Left renal pelvis (tissue), 4 donors: ENCODE measurements at regions not wholly inside any gene's neighbourhood (a gene's known extent, or its start where the extent isn't known, plus 50 kb on each side); places are given as distances from the start of the nearest gene placed in this dataset.

Experiments used
- DNase-seq, 4 donors: peaks; one replicate each; pipeline ENCODE4 v3.0.0-alpha.2; 2013; ENCODE audit warnings: low read depth in 4 of 4, low spot score in 3 of 4

- DNase-seq = no peak
These were observed 137.0 kb downstream of the PLPP3 start for GRCh38 chr1:56442290-56442877.

GRCh38 chr1:56441601-56442000, 137.8 kb downstream of the PLPP3 start:
- no peak for DNase-seq

DNA sequence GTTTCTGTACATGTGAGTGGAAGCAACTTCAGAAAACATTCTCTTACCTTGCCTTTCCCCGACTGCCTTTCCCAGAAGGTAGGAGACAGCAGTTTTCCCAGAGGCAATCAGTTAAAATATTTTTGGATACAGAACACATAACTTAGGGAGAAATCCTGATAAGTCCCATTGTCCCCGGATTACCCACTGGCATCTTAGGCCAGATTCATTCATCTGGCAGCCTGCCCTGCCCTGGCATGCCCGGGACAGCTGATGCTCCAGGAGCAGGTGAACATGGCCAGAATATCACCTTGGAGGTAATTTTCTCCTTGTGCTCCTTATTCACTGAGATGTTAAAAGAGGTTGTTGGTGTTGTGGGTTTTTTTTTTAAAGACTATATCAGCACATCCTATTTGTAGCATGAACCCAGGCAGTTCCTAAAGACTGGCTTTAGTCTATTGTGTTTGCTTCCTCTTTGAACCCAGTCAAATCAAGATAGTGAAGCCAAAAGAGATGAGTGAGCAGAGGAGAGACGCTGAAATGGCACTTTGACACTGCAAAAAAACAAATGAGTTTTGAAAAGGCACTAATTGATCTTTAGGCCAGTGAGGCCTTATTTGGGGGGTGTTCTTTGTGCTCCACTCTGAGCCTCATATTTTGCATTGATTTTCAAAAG, 139.6 kb downstream of the PLPP3 start:
- no peak for DNase-seq

DNA sequence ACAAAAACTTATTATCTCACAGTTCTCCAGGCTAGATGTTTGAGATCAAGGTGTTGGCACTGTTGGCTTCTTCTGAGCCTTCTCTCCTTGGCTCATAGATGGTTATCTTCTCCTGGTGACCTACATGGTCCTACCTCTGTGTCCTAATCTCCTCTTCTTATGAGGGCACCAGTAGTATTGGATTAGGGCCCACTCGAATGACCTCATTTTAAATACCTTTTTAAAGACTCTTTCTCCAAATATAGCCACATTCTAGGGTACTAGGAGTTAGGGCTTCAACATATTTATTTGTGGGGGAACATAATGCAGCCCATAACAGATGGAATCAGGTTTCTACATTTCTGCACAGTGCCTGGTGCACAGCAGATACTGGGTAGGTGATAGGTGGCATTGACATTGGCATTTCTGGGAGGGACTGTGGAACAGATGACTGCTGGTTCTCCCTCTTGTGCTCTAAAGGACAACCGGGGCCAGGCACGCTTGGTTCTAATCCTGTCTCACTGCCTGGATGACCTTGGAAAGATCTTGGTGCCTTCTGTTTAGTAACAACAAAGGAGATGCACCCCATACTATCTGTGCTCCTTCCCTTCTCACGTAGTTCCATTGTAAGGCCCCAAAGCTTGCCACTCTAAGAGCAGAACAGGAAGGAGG, 140.3 kb downstream of the PLPP3 start:
- no peak for DNase-seq

DNA sequence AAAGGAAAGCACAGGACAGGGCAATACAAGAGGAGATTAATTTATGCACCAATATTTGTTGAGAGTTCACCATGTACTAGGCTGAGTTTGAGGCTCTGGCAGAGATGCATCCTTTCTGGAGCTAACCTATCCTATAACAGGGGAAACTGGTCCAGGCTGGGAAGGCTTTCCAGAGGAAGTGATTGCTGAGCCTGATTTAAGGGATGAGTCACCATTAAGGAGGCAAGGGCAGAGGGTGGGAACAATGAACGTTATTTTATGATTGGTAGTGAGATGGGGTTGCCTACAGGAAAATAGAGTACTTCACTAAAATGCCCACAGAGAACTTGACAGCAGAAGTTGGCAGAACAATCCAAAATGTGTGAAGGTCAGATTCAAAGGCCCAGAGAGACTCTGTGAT, 141.4 kb downstream of the PLPP3 start:
- no peak for DNase-seq

- no peak for DNase-seq
These were observed 142.4 kb downstream of the PLPP3 start for GRCh38 chr1:56436912-56437417.

DNA sequence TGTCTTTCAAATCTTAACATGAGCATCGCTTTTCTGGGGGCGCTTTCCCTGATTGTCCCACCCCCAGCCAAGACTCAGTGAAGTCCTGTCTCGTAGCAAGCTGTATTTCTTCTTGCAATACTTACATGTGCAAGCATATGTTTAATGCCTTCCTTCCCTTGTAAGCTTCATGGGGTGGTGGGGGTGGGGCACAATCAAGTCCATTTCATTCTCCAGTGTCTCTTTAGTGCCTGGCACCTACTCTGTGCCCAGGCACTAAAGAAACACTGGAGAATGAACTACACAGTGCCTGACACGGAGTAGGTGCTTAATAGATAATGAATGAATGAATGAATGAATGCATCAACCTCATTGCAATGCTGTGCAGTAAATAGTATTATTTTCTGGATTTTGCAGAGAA, 143.1 kb downstream of the PLPP3 start:
- DNase-seq = no peak

DNA sequence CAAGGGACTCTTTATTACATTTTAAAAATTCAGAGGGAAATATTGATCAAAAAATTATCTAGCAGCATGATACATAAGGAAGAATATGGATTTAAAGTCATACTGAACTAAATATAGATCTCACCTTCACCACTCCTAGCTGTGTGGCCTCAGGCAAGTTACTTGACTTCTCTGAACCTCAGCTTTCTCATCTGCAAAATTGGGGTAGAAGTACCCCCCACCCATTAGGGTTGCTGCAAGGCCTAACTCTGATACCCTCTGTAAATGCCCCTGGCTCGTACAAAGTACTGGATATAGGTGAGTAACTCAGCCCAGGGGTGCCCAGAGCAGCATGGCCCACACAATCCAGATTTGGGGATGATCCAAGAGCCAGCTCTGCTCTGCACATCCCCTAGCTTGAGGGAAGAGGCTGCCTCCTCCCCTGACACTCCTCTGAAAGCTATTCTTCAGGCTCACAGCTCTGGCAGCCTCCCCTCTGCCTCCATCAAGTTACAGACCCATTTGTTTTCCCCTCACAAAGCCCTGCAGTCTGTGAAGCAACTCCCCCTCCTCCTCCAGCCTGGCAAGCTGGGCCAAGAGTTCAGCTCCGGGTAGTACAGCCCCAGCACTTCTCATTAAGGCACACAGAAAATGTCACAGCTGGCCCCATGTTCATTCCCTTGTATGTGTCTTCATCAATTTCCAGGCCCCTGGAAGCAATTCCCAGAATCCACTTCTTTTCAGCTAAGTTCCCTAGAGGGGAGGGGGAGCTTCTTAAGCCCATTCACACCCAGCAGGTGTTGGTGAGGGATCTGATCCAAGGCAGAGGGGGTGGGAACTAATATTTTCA, 143.7 kb downstream of the PLPP3 start:
- DNase-seq = no peak

DNA sequence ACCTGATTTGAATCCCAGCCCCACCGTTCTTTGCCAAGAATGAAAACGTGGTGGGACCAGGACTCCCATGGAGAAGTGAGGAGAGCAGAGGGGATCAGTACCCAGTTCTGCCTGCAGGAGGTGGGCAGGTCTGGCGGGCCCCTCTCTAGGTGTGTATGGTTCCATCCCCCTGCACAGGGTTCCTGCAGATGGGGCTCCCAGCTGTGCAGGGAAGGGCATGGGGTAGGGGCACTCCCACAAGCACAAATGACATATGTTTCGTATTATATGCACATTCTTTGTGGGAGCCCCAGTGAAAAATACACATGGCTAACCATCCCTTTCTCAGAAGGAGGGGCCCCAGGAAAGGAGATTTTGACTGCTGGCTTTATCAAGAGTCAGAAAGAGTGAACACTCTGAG, 144.6 kb downstream of the PLPP3 start:
- DNase-seq = no peak

DNA sequence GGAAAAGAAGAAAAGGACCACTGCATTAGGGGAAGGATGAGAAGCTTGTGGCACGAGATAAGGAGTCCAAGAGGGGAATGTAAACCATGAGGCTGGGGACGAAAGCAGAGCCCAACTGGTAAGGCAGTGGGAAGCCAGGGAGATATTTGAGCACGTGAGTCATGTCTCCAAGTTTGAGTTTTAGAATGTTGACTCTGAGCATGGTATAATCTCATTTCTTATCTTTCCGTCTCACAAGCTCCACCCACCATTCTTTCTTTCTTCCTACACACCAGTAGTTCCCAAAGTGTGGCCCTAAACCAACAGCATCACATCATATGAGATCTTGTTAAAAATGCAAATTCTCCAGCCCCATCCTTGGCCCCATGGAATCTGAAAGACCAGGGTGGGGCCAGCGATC, 145.3 kb downstream of the PLPP3 start:
- DNase-seq = no peak

GRCh38 chr1:56433056-56433577, 146.2 kb downstream of the PLPP3 start:
- no peak for DNase-seq

DNA sequence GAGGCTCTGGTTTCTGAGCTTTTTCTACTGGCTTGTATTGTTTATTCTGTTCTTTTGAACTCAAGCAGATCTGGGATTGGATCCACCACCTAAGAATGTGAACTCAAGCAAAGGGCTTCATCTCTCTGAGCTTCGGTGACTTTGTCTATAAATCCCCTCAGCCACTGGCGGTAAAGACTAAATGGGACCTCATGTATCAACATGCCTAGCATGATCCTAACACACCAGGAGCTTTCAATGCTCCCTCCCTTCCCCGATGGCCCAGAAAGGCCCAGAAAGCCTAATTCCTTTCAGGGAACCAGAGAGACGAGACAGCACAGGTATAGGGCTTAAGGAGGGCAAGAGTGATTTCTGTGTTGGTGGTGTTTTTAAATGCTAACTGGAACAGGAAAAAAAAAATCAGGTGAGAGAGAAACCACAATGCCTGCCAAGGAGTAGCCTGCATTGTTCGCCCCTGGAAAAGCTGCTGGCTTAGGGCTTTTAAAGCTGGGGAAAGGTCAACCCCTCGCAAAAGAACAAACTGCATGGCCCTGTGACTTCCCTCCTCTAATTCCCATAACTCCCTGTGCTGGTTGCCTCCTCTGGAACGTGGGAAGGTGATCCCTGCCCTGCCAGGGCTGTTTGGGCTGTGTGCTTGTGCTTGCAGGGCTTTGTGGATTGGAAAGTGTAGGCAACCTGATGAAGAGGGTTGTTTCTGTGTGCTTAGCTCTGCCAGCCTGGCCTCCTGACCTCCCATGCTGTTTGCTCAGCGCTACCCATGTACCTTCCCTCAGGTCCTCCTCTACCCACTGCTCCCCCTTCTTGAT, 147.0 kb downstream of the PLPP3 start:
- DNase-seq = no peak

DNA sequence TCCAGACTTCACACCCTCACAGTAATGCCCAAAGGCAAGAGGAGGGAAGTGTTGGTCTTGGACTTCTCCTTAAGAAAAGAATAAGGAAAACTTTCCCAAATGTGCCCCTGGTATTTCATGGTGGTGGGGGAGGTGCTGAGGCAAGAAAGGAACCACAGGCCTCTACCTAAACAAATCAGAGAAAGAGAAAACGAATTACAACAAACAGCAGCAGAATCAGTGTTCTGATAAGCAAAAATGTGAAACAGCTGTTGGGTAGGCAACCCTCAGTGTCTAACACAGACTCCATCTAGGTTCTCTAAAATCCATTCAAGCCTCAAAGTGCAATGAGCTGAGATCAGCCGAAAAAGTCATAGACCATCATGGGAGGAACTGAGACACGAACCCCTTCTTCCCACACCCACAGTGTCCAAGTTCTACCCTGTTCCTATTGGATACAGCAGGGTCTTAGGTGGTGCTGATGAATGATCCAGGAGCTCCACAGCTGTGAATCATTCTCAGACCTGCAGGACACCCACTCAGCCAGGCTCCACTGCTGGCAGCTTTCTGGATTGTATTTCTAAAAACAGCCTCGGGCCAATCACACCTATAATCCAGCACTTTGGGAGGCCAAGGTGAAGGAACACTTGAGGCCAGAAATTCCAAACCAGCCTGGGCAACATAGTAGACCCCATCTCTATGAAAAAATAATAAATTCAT, 149.1 kb downstream of the PLPP3 start:
- no peak for DNase-seq

DNA sequence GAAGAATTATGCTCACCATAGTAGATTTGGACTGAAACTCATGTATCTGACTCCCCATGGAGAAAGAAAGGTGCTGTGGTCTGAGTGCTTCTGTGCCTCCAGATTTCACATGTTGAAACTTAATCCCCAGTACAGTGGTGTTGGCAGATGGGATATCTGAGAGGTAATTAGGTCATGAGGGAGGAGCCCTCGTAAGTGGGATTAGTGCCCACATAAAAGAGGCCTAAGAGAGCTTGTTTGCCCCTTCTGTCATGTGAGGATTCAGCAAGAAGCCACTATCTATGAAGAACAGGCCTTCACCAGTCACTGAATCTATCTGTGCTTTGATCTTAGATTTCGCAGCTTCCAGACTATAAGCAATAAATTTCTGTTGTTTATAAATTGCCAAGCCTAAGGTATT, 150.1 kb downstream of the PLPP3 start:
- DNase-seq = no peak

DNA sequence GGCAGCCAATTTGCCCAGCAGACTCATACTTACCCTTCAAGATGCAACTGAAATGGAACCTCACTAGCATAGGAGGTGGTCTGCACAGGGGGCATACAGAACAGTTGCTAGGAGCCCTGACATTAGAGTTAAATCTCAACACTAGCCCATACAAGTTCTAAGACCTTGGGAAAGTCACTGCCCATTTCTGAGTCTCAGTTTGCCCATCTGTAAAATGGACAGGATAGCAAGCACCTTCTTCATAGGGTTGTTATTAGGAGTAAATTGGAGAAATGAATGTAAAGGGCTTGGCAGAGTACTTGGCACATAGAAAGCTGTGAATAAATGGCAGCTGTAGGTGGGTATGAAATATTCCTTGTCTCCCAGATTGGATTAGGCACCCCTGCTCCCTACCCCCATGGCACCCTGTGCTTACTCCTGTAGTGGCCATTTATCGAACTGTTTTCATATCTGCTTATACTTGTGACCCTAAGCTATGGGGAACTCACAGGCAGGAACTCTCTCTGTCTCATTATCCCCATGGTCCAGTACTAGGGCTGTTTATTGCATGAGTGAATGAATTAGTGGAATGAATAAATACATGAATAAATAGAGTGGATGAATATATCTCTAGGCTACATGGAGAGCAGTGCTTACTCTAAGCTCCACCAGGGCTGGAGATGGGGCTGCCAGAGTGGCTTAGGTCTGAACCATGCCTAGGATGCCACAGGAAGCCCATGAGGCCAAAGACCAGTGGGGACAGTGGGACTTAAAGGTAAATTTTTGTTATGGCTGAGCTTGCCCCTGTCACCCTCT, 152.6 kb downstream of the PLPP3 start:
- DNase-seq = no peak

- DNase-seq = no peak
These were observed 153.8 kb downstream of the PLPP3 start for GRCh38 chr1:56425494-56426037.

- no peak for DNase-seq
These were observed 154.4 kb downstream of the PLPP3 start for GRCh38 chr1:56424744-56425493.

GRCh38 chr1:56423716-56424115, 155.6 kb downstream of the PLPP3 start:
- DNase-seq = no peak
